Endothelial cell of umbilical vein (primary cell): ENCODE measurements at regions not wholly inside any gene's neighbourhood (a gene's known extent, or its start where the extent isn't known, plus 50 kb on each side); places are given as distances from the start of the nearest gene placed in this dataset.

Source experiments
- EZH2 ChIP-seq: IDR thresholded peaks from 2 replicates; pipeline ENCODE4 v1.6.1; 2012; ENCODE audit warnings: borderline replicate concordance, low read depth, mild to moderate bottlenecking, moderate library complexity, low read length, inconsistent platforms; ENCODE audit not compliant: severe bottlenecking
- FOS ChIP-seq: IDR thresholded peaks from 2 replicates; pipeline ENCODE4 v1.6.1; 2011; ENCODE audit warnings: mild to moderate bottlenecking, low read length, moderate library complexity, borderline replicate concordance; ENCODE audit not compliant: insufficient read depth
- GATA2 ChIP-seq: IDR thresholded peaks from 2 replicates; pipeline ENCODE4 v1.7.0; 2011; ENCODE audit warnings: low read depth, mild to moderate bottlenecking, moderate library complexity, mixed read lengths, low read length; ENCODE audit not compliant: insufficient read length, insufficient read depth
- JUN ChIP-seq: IDR thresholded peaks from 2 replicates; pipeline ENCODE4 v1.6.1; 2011; ENCODE audit warnings: borderline replicate concordance, low read depth; ENCODE audit not compliant: insufficient read length, insufficient read depth
- MYC ChIP-seq: IDR thresholded peaks from one replicate; pipeline ENCODE4 v1.6.1; 2011; ENCODE audit warnings: mild to moderate bottlenecking, low read depth, low read length
- POLR2A ChIP-seq: IDR thresholded peaks from 2 replicates; pipeline ENCODE4 v1.6.1; 2012; ENCODE audit warnings: low read depth, mild to moderate bottlenecking, control low read depth, low read length
- POLR2AphosphoS5 ChIP-seq: IDR thresholded peaks from 2 replicates; pipeline ENCODE4 v1.6.1; 2012; ENCODE audit warnings: low read depth, mild to moderate bottlenecking, control low read depth, low read length, moderate library complexity; ENCODE audit not compliant: insufficient read depth
- TF ChIP-seq, protein P1 (sequence below), 2 donors: IDR thresholded peaks; 1 replicate in 1 of 2; 2 replicates in 1 of 2; pipeline ENCODE4 v1.5.1; 2011; ENCODE audit warnings: low read length in 2 of 2, mild to moderate bottlenecking in 2 of 2, moderate library complexity in 2 of 2, control low read depth in 1 of 2, inconsistent platforms in 1 of 2, low read depth in 1 of 2; ENCODE audit not compliant: insufficient read depth in 1 of 2; ENCODE audit errors: extremely low read depth in 1 of 2

DNA sequence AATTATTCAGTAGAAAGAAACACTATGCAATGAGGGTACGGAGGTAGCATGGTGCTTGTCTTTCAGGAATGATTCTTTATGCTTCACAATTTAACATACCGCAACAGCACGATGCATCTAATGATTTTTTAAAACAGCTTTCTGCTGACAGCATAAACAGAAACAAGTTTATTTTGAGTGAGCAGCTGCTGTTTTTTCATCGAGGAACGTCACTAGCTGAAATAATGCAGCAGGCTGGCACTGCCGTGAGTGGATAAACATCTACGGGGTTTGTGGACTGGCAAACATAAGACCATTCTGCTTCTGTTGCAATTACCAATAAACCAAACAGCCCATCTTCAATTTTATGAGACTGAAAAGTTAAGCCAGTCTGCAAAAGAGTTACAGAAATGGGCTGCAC is 871.8 kb downstream of the RPS29 start:
- TF ChIP-seq, protein P1, sequence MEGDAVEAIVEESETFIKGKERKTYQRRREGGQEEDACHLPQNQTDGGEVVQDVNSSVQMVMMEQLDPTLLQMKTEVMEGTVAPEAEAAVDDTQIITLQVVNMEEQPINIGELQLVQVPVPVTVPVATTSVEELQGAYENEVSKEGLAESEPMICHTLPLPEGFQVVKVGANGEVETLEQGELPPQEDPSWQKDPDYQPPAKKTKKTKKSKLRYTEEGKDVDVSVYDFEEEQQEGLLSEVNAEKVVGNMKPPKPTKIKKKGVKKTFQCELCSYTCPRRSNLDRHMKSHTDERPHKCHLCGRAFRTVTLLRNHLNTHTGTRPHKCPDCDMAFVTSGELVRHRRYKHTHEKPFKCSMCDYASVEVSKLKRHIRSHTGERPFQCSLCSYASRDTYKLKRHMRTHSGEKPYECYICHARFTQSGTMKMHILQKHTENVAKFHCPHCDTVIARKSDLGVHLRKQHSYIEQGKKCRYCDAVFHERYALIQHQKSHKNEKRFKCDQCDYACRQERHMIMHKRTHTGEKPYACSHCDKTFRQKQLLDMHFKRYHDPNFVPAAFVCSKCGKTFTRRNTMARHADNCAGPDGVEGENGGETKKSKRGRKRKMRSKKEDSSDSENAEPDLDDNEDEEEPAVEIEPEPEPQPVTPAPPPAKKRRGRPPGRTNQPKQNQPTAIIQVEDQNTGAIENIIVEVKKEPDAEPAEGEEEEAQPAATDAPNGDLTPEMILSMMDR (IDR thresholded peaks at IDR 0.05; ENCODE audit: extremely low read depth in 1 of 2, insufficient read depth in 1 of 2, low read depth in 1 of 2, low read length in 2 of 2): no peak
- TF ChIP-seq EZH2 (no peak), FOS (no peak), POLR2A (no peak), POLR2AphosphoS5 (no peak), JUN (no peak), GATA2 (no peak), MYC (no peak)
